Body of pancreas (tissue), 4 donors: ENCODE measurements at regions not wholly inside any gene's neighbourhood (a gene's known extent, or its start where the extent isn't known, plus 50 kb on each side); places are given as distances from the start of the nearest gene placed in this dataset.

Source experiments
- ATAC-seq: fragments of 150-250 bp; one replicate; pipeline ENCODE4 v1.9.1; 2016
- DNase-seq, 4 donors: peaks; one replicate each; pipeline ENCODE4 v3.0.0-alpha.2; 2019
- H3K27ac ChIP-seq, 4 donors: fragments of 200-600 bp; sonication (generic); 1 replicate in 3 of 4; 2 replicates in 1 of 4; pipeline versions ENCODE4 v1.5.1 to v1.6.1; 2016 to 2019; ENCODE audit warnings: mild to moderate bottlenecking in 1 of 4, mixed read lengths in 1 of 4, moderate library complexity in 1 of 4
- H3K27me3 ChIP-seq, 2 donors: fragments of 200-600 bp; sonication (generic); one replicate each; pipeline ENCODE4 v1.6.0; 2016; ENCODE audit warnings: mild to moderate bottlenecking in 1 of 2
- H3K36me3 ChIP-seq, 2 donors: fragments of 200-600 bp; sonication (generic); replicated peaks in 1 of 2; 2 replicates each; pipeline ENCODE4 v1.5.1; 2016; ENCODE audit warnings: low read depth in 2 of 2; ENCODE audit not compliant: insufficient read depth in 1 of 2
- H3K4me1 ChIP-seq: fragments of 200-600 bp; sonication (generic); one replicate; pipeline ENCODE4 v1.6.0; 2016
- H3K4me3 ChIP-seq, 2 donors: fragments of 200-600 bp; sonication (generic); 1 replicate in 1 of 2; 2 replicates in 1 of 2; pipeline ENCODE4 v1.5.1; 2016 to 2019
- H3K9me3 ChIP-seq, 3 donors: fragments of 200-600 bp; sonication (generic); 1 replicate in 2 of 3; 2 replicates in 1 of 3; pipeline ENCODE4 v1.5.1; 2016
- CTCF ChIP-seq, 7 experiments: fragments of 450-650 bp in 4 of 7; fragments of 200-600 bp in 3 of 7; sonication (generic) in 3 of 7; IDR thresholded peaks; one replicate each; pipeline ENCODE4 v1.5.1; 2016 to 2019; ENCODE audit warnings: antibody characterized with exemption in 7 of 7
- POLR2A ChIP-seq, 3 donors: fragments of 450-650 bp; IDR thresholded peaks; one replicate each; pipeline ENCODE4 v1.6.1; 2016; ENCODE audit warnings: antibody characterized with exemption in 3 of 3, mild to moderate bottlenecking in 2 of 3
- WGBS, 2 donors: methylation state at CpG; one replicate each; pipeline ENCODE4 v1.1.5; 2017; 5-methylcytosine and 5-hydroxymethylcytosine counted together
- intact Hi-C: fragments of 100-400 bp; cut with DNase I; formaldehyde crosslinking; loops from one replicate; pipeline ENCODE4 v1.15.1; 2023

GRCh38 chr5:6178846-6179532, 199.4 kb downstream of the MED10 start:
- 55 to 65% methylated on average over 2 of the region's 2 CpGs for WGBS, 2 donors
- ATAC-seq (no peak), DNase-seq (no peak)

GRCh38 chr5:6177926-6178325, 200.4 kb downstream of the MED10 start:
- Histone ChIP-seq H3K4me3 (no peak overlapping the region), H3K9me3 (no peaks in the 10 kb centered on the region), H3K4me1 (no peaks in the 10 kb centered on the region), H3K27ac (no peak overlapping the region), H3K27me3 (no peaks in the 10 kb centered on the region), H3K36me3 (no peaks in the 10 kb centered on the region)
- ATAC-seq (no peak), DNase-seq (no peak)
- intact Hi-C loops, result no loop called here
- 61 to 71% methylated on average over 5 of the region's 5 CpGs for WGBS, 2 donors
- TF ChIP-seq POLR2A (IDR thresholded peaks at IDR 0.05) (no peak), CTCF (IDR thresholded peaks at IDR 0.05) (no peak)

More at GRCh38 chr5:6178846-6179532, 199.4 kb downstream of the MED10 start:
- Histone ChIP-seq H3K9me3 (no peaks in the 10 kb centered on the region), H3K4me1 (no peaks in the 10 kb centered on the region), H3K4me3 (no peak overlapping the region), H3K36me3 (no peaks in the 10 kb centered on the region), H3K27me3 (no peaks in the 10 kb centered on the region), H3K27ac (no peak overlapping the region)
- no peak for TF ChIP-seq CTCF (IDR thresholded peaks at IDR 0.05)
- TF ChIP-seq POLR2A (IDR thresholded peaks at IDR 0.05), result no peak
- intact Hi-C loops, result no loop called here

- intact Hi-C loops, result no loop called here
- Histone ChIP-seq H3K36me3 (no peaks in the 10 kb centered on the region), H3K4me3 (no peak overlapping the region), H3K27me3 (no peaks in the 10 kb centered on the region), H3K27ac (no peak overlapping the region), H3K4me1 (no peaks in the 10 kb centered on the region), H3K9me3 (no peaks in the 10 kb centered on the region)
- TF ChIP-seq POLR2A (IDR thresholded peaks at IDR 0.05), result no peak
- TF ChIP-seq CTCF (IDR thresholded peaks at IDR 0.05), result no peak
- no peak for DNase-seq
- 36 to 55% methylated on average over 5 of the region's 5 CpGs for whole genome bisulfite sequencing, 2 donors
- ATAC-seq, result no peak
Observed at GRCh38 chr5:6176102-6176693, 202.1 kb downstream of the MED10 start.

- no peak for ATAC-seq
- Histone ChIP-seq H3K27ac (no peak overlapping the region), H3K4me1 (no peaks in the 10 kb centered on the region), H3K4me3 (no peak overlapping the region), H3K9me3 (no peaks in the 10 kb centered on the region), H3K27me3 (no peaks in the 10 kb centered on the region), H3K36me3 (no peaks in the 10 kb centered on the region)
- intact Hi-C loops, result no loop called here
- 56 to 66% methylated on average over 6 of the region's 6 CpGs for WGBS, 2 donors
- TF ChIP-seq CTCF (IDR thresholded peaks at IDR 0.05) (no peak), POLR2A (IDR thresholded peaks at IDR 0.05) (no peak)
- no peak for DNase-seq
Observed at GRCh38 chr5:6175172-6175854, 203.0 kb downstream of the MED10 start.
